Gastroesophageal sphincter (tissue), 4 donors: ENCODE measurements at regions not wholly inside any gene's neighbourhood (a gene's known extent, or its start where the extent isn't known, plus 50 kb on each side); places are given as distances from the start of the nearest gene placed in this dataset.

Experiments used
- ATAC-seq: fragments of 150-250 bp; one replicate; pipeline ENCODE4 v1.9.1; 2016; ENCODE audit warnings: mild to moderate bottlenecking, moderate library complexity
- H3K27ac ChIP-seq, 4 donors: fragments of 200-600 bp; sonication (generic) in 3 of 4; 1 replicate in 3 of 4; 2 replicates in 1 of 4; pipeline ENCODE4 v1.5.1; 2016 to 2019
- H3K27me3 ChIP-seq: fragments of 200-600 bp; sonication (generic); one replicate; pipeline ENCODE4 v1.5.1; 2019
- H3K36me3 ChIP-seq, 2 donors: fragments of 200-600 bp; sonication (generic); one replicate each; pipeline ENCODE4 v1.5.1; 2019; ENCODE audit warnings: control low read depth in 1 of 2
- H3K4me1 ChIP-seq, 3 donors: fragments of 200-600 bp; sonication (generic); 1 replicate in 2 of 3; 2 replicates in 1 of 3; pipeline ENCODE4 v1.5.1; 2016 to 2019; ENCODE audit warnings: control low read depth in 2 of 3
- H3K4me3 ChIP-seq, 2 donors: fragments of 200-600 bp; sonication (generic); one replicate each; pipeline ENCODE4 v1.5.1; 2019; ENCODE audit warnings: mild to moderate bottlenecking in 1 of 2, moderate library complexity in 1 of 2
- H3K9me3 ChIP-seq, 3 donors: fragments of 200-600 bp; sonication (generic); one replicate each; pipeline ENCODE4 v1.5.1; 2017 to 2019; ENCODE audit warnings: control low read depth in 2 of 3
- EP300 ChIP-seq: sonication (generic); formaldehyde crosslinking; IDR thresholded peaks from one replicate; pipeline ENCODE4 v1.6.1; 2017; ENCODE audit warnings: antibody characterized with exemption, mild to moderate bottlenecking
- POLR2A ChIP-seq, 2 donors: fragments of 450-650 bp; IDR thresholded peaks; one replicate each; pipeline ENCODE4 v1.6.1; 2017; ENCODE audit warnings: antibody characterized with exemption in 2 of 2, mild to moderate bottlenecking in 2 of 2, moderate library complexity in 1 of 2
- POLR2AphosphoS5 ChIP-seq: sonication (generic); formaldehyde crosslinking; IDR thresholded peaks from one replicate; pipeline ENCODE4 v1.6.1; 2017; ENCODE audit warnings: antibody characterized with exemption
- WGBS, 2 donors: methylation state at CpG; one replicate each; pipeline ENCODE4 v1.1.5; 2018; ENCODE audit warnings: low coverage in 1 of 2; 5-methylcytosine and 5-hydroxymethylcytosine counted together
- TF ChIP-seq, protein P1 (sequence below), 4 experiments: fragments of 200-600 bp in 2 of 4; fragments of 450-650 bp in 2 of 4; sonication (generic) in 1 of 4; IDR thresholded peaks; one replicate each; pipeline ENCODE4 v1.5.1; 2017 to 2019; ENCODE audit warnings: antibody characterized with exemption in 4 of 4, mild to moderate bottlenecking in 2 of 4, moderate library complexity in 2 of 4

DNA sequence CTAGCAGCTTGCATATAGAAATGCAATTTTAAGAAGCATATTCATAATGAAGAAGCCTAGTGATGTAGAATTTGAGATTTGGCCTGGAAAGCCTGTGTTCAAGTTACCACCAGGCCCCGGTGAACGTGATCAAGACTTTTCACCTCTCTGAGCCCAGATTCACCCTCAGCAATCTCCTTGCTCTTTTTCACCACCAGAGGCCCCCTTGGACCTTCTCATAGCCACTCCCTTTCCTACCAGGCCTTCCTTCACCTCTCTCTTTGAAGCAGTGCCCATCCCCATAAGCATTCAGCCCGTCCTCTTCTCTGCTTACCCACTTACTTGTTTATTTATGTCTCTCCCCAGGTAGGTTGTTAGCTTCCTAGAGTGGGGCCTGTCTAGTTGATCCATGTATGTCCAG is 1280.9 kb downstream of the AACS start:
- TF ChIP-seq POLR2AphosphoS5, result no peak
- TF ChIP-seq POLR2A (IDR thresholded peaks at IDR 0.05), result no peak
- TF ChIP-seq, protein P1, sequence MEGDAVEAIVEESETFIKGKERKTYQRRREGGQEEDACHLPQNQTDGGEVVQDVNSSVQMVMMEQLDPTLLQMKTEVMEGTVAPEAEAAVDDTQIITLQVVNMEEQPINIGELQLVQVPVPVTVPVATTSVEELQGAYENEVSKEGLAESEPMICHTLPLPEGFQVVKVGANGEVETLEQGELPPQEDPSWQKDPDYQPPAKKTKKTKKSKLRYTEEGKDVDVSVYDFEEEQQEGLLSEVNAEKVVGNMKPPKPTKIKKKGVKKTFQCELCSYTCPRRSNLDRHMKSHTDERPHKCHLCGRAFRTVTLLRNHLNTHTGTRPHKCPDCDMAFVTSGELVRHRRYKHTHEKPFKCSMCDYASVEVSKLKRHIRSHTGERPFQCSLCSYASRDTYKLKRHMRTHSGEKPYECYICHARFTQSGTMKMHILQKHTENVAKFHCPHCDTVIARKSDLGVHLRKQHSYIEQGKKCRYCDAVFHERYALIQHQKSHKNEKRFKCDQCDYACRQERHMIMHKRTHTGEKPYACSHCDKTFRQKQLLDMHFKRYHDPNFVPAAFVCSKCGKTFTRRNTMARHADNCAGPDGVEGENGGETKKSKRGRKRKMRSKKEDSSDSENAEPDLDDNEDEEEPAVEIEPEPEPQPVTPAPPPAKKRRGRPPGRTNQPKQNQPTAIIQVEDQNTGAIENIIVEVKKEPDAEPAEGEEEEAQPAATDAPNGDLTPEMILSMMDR (IDR thresholded peaks at IDR 0.05), result no peak
- no peak for TF ChIP-seq EP300
- no peaks in the 10 kb centered on the region for H3K9me3 ChIP-seq
- H3K27ac ChIP-seq, result no peak overlapping the region
- H3K36me3 ChIP-seq, result no peaks in the 10 kb centered on the region
- no peak for ATAC-seq
- 76 to 100% methylated on average over 2 to 3 of the region's 3 CpGs for WGBS, 2 donors
- H3K4me3 ChIP-seq, result no peak overlapping the region
- no peaks in the 10 kb centered on the region for H3K4me1 ChIP-seq
- H3K27me3 ChIP-seq, result no peaks in the 10 kb centered on the region

DNA sequence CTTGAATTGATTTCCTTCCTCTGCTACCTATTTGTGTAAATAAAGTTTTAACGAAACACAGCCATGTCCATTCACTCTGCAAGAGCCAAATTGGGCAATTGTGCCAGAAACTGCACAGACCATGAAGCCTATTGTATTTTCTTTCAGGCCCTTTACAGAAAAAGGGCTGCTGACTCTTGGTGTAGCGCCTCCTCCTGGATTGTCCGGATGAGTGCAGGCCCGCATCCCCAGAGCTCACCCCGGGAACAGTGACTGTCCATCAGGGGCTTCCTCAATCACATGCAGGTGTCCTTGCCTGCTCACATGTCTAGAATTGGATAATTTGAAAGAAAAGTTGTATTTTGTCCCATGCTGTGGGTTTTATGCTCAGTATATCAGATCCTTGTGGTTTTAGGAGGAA is 1282.2 kb downstream of the AACS start:
- no peak for TF ChIP-seq POLR2AphosphoS5
- TF ChIP-seq EP300, result no peak
- TF ChIP-seq, protein P1 (IDR thresholded peaks at IDR 0.05), result no peak
- TF ChIP-seq POLR2A (IDR thresholded peaks at IDR 0.05), result no peak
- Histone ChIP-seq H3K27ac (no peak overlapping the region), H3K36me3 (no peaks in the 10 kb centered on the region), H3K27me3 (no peaks in the 10 kb centered on the region), H3K4me3 (no peak overlapping the region), H3K4me1 (no peaks in the 10 kb centered on the region), H3K9me3 (no peaks in the 10 kb centered on the region)
- no peak for ATAC-seq
- WGBS, 2 donors, result 65% methylated on average over 5 of the region's 5 CpGs; no CpG with 5 or more reads in 1 of the 2 donors

- no peak for TF ChIP-seq POLR2A (IDR thresholded peaks at IDR 0.05)
- no peak for TF ChIP-seq EP300
- TF ChIP-seq POLR2AphosphoS5, result no peak
- TF ChIP-seq, protein P1 (IDR thresholded peaks at IDR 0.05), result no peak
- Histone ChIP-seq H3K27me3 (no peaks in the 10 kb centered on the region), H3K4me1 (no peaks in the 10 kb centered on the region), H3K36me3 (no peaks in the 10 kb centered on the region), H3K9me3 (no peaks in the 10 kb centered on the region), H3K27ac (no peak overlapping the region), H3K4me3 (no peak overlapping the region)
- ATAC-seq, result no peak
- WGBS, 2 donors, result 75 to 79% methylated on average over 4 to 5 of the region's 5 CpGs
Measured at GRCh38 chr12:126349383-126349782, 1284.1 kb downstream of the AACS start.

GRCh38 chr12:126353604-126354003 is 1288.4 kb downstream of the AACS start:
- 11% methylated on average over 1 of the region's 1 CpG; no CpG with 5 or more reads in 1 of the 2 donors for WGBS, 2 donors
- H3K27ac ChIP-seq, result no peak overlapping the region
- H3K36me3 ChIP-seq, result no peaks in the 10 kb centered on the region
- ATAC-seq, result no peak
- TF ChIP-seq, protein P1 (IDR thresholded peaks at IDR 0.05), result no peak
- TF ChIP-seq POLR2A (IDR thresholded peaks at IDR 0.05) (no peak), POLR2AphosphoS5 (no peak), EP300 (no peak)
- H3K4me1 ChIP-seq, result no peaks in the 10 kb centered on the region
- peaks cover 0 to 5% (median 0%) of the 10 kb centered on the region in 3 donors for H3K9me3 ChIP-seq
- no peak overlapping the region for H3K4me3 ChIP-seq
- H3K27me3 ChIP-seq, result no peaks in the 10 kb centered on the region

- Histone ChIP-seq H3K27ac (no peak overlapping the region), H3K9me3 (peaks cover 0 to 5% (median 0%) of the 10 kb centered on the region in 3 donors), H3K4me1 (no peaks in the 10 kb centered on the region), H3K4me3 (no peak overlapping the region), H3K36me3 (no peaks in the 10 kb centered on the region), H3K27me3 (no peaks in the 10 kb centered on the region)
- TF ChIP-seq POLR2AphosphoS5 (no peak), EP300 (no peak), POLR2A (IDR thresholded peaks at IDR 0.05) (no peak)
- TF ChIP-seq, protein P1 (IDR thresholded peaks at IDR 0.05), result no peak
- WGBS, 2 donors, result 59 to 72% methylated on average over 4 of the region's 4 CpGs
- no peak for ATAC-seq
Measured at GRCh38 chr12:126354633-126355032, 1289.4 kb downstream of the AACS start.
